ENCODE measurements at regions not wholly inside any gene's neighbourhood (a gene's known extent, or its start where the extent isn't known, plus 50 kb on each side); places are given as distances from the start of the nearest gene placed in this dataset.

DNA sequence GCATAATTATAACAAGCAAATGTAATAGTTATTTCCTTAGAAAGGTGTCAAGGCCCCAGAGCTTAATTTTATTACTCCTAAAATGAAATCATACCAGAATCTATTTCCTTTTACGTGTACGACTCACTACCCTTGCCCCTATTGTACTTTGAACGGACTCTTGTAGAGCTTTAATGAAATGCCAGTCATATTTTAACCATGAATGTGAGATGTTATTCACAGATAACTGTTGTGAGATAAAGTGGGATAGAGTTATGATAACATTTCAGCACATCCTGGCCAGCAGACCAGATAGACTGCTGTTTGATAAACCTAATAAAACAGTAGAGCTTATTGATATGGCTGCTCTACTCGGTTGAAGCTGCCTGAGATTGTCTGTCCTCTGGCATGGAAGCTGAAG, 500.8 kb upstream of the PBX1 start:
- Histone ChIP-seq H3K4me1 (replicated peaks in 1 of 2; ENCODE audit: control insufficient read depth in 2 of 2, insufficient read depth in 2 of 2, low read length in 2 of 2) (no peaks in the 10 kb centered on the region), H3K27ac (ENCODE audit: extremely low read depth, low read depth, low read length) (no peak overlapping the region), H3K79me2 (ENCODE audit: control insufficient read depth, insufficient read depth, low read length) (no peaks in the 10 kb centered on the region), H3K9ac (ENCODE audit: insufficient read depth in 1 of 2, low read depth in 2 of 2, low read length in 2 of 2) (no peak overlapping the region), H3K4me3 (no peak overlapping the region), H3K9me3 (replicated peaks; ENCODE audit: control insufficient read depth, insufficient read depth, low read depth, low read length) (no peaks in the 10 kb centered on the region; the same call in none of the 2 replicates), H3K4me2 (ENCODE audit: insufficient read depth, low read length) (no peak overlapping the region), H3K9me1 (ENCODE audit: control insufficient read depth, insufficient read depth, low read length) (no peaks in the 10 kb centered on the region), H4K20me1 (replicated peaks; ENCODE audit: control insufficient read depth, insufficient read depth, low read length) (no peaks in the 10 kb centered on the region), H3K36me3 (ENCODE audit: control insufficient read depth, insufficient read depth, low read length) (no peaks in the 10 kb centered on the region), H2AFZ (ENCODE audit: low read depth, low read length) (no peak overlapping the region), H3K27me3 (ENCODE audit: control insufficient read depth in 2 of 2, insufficient read depth in 2 of 2, low read length in 2 of 2) (no peaks in the 10 kb centered on the region)
- 1% methylated on average over 4 of the region's 4 CpGs for WGBS (ENCODE audit: insufficient coverage, low coverage, missing lambda C conversion rate)
- in situ Hi-C loops (cut with MboI), result no loop called here
- BruUV-seq (replicated peaks), result no TSS peak
- ATAC-seq, result no peak
- intact Hi-C loops (cut with micrococcal nuclease), result no loop called here
- no peak for FAIRE-seq
- TF ChIP-seq KLF10 (CRISPR knock-in tag; IDR thresholded peaks at IDR 0.05), result no peak
- no peak for TF ChIP-seq TCF3 (CRISPR knock-in tag; IDR thresholded peaks at IDR 0.05)
- no peak for TF ChIP-seq PREB (CRISPR knock-in tag; IDR thresholded peaks at IDR 0.05)
- no peak for TF ChIP-seq NRF1 (conservative IDR thresholded peaks at IDR 0.05 in 1 of 2, IDR thresholded peaks at IDR 0.05 in 1 of 2)
- no peak for TF ChIP-seq ZNF253 (CRISPR knock-in tag; conservative IDR thresholded peaks at IDR 0.05)
- no peak for TF ChIP-seq BHLHE40 (IDR thresholded peaks at IDR 0.05; ENCODE audit: low read length)
- no peak for TF ChIP-seq STAT5A (IDR thresholded peaks at IDR 0.05; ENCODE audit: borderline replicate concordance, low read length)
- no peak for TF ChIP-seq HIVEP1 (CRISPR knock-in tag; IDR thresholded peaks at IDR 0.05)
- no peak for TF ChIP-seq SPI1 (IDR thresholded peaks at IDR 0.05; ENCODE audit: borderline replicate concordance, low read depth, low read length)
- no peak for DNase-seq (ENCODE audit: extremely low read depth in 1 of 4, low spot score in 3 of 4)
- ChIA-PET POLR2A (no interaction called here), CTCF (ENCODE audit: low intra/inter-chr PET ratio) (no interaction called here)

Measured in K562 (cell line).